ENCODE measurements at regions not wholly inside any gene's neighbourhood (a gene's known extent, or its start where the extent isn't known, plus 50 kb on each side); places are given as distances from the start of the nearest gene placed in this dataset.
"Not testable (repeated sequence)": the region's sequence is repeated elsewhere in the genome, so short reads cannot be mapped to it uniquely, and the experiment has no call there.

GRCh38 chr12:131408484-131408883 lies 302.4 kb upstream of the SFSWAP start:
- DNase-seq (ENCODE audit: low read depth in 2 of 2, low spot score in 1 of 2): no peak

- DNase-seq (ENCODE audit: low read depth in 2 of 2, low spot score in 1 of 2): no peak
These were observed 301.7 kb upstream of the SFSWAP start for GRCh38 chr12:131409211-131409610.

GRCh38 chr12:131411827-131412226 lies 299.1 kb upstream of the SFSWAP start:
- DNase-seq (ENCODE audit: low read depth in 2 of 2, low spot score in 1 of 2): not testable (repeated sequence)

GRCh38 chr12:131413006-131413405 lies 297.9 kb upstream of the SFSWAP start:
- no peak for DNase-seq (ENCODE audit: low read depth in 2 of 2, low spot score in 1 of 2)

GRCh38 chr12:131413471-131413870 lies 297.4 kb upstream of the SFSWAP start:
- DNase-seq (ENCODE audit: low read depth in 2 of 2, low spot score in 1 of 2): no peak

GRCh38 chr12:131414155-131414922 lies 296.6 kb upstream of the SFSWAP start:
- not testable (repeated sequence) for DNase-seq (ENCODE audit: low read depth in 2 of 2, low spot score in 1 of 2)

GRCh38 chr12:131415781-131416180 lies 295.1 kb upstream of the SFSWAP start:
- DNase-seq (ENCODE audit: low read depth in 2 of 2, low spot score in 1 of 2): no peak

GRCh38 chr12:131418121-131418520 lies 292.8 kb upstream of the SFSWAP start:
- no peak for DNase-seq (ENCODE audit: low read depth in 2 of 2, low spot score in 1 of 2)

- DNase-seq (ENCODE audit: low read depth in 2 of 2, low spot score in 1 of 2): no peak
These were observed 292.0 kb upstream of the SFSWAP start for GRCh38 chr12:131418884-131419283.

GRCh38 chr12:131420867-131421447 lies 289.9 kb upstream of the SFSWAP start:
- no peak for DNase-seq (ENCODE audit: low read depth in 2 of 2, low spot score in 1 of 2)

- DNase-seq (ENCODE audit: low read depth in 2 of 2, low spot score in 1 of 2): no peak
These were observed 289.2 kb upstream of the SFSWAP start for GRCh38 chr12:131421509-131422186.

- no peak for DNase-seq (ENCODE audit: low read depth in 2 of 2, low spot score in 1 of 2)
These were observed 288.7 kb upstream of the SFSWAP start for GRCh38 chr12:131422187-131422520.

- no peak for DNase-seq (ENCODE audit: low read depth in 2 of 2, low spot score in 1 of 2)
These were observed 288.1 kb upstream of the SFSWAP start for GRCh38 chr12:131422744-131423143.

GRCh38 chr12:131424270-131424669 lies 286.6 kb upstream of the SFSWAP start:
- no peak for DNase-seq (ENCODE audit: low read depth in 2 of 2, low spot score in 1 of 2)

- DNase-seq (ENCODE audit: low read depth in 2 of 2, low spot score in 1 of 2): no peak
These were observed 285.5 kb upstream of the SFSWAP start for GRCh38 chr12:131425112-131426075.

- no peak for DNase-seq (ENCODE audit: low read depth in 2 of 2, low spot score in 1 of 2)
These were observed 282.7 kb upstream of the SFSWAP start for GRCh38 chr12:131428091-131428685.

GRCh38 chr12:131429221-131429620 lies 281.7 kb upstream of the SFSWAP start:
- DNase-seq (ENCODE audit: low read depth in 2 of 2, low spot score in 1 of 2): not testable (repeated sequence)

- not testable (repeated sequence) for DNase-seq (ENCODE audit: low read depth in 2 of 2, low spot score in 1 of 2)
These were observed 281.2 kb upstream of the SFSWAP start for GRCh38 chr12:131429697-131430096.

GRCh38 chr12:131430158-131430742 lies 280.6 kb upstream of the SFSWAP start:
- DNase-seq (ENCODE audit: low read depth in 2 of 2, low spot score in 1 of 2): no peak

GRCh38 chr12:131431126-131431655 lies 279.7 kb upstream of the SFSWAP start:
- DNase-seq (ENCODE audit: low read depth in 2 of 2, low spot score in 1 of 2): not testable (repeated sequence)
